ENCODE measurements at regions not wholly inside any gene's neighbourhood (a gene's known extent, or its start where the extent isn't known, plus 50 kb on each side); places are given as distances from the start of the nearest gene placed in this dataset.

DNA sequence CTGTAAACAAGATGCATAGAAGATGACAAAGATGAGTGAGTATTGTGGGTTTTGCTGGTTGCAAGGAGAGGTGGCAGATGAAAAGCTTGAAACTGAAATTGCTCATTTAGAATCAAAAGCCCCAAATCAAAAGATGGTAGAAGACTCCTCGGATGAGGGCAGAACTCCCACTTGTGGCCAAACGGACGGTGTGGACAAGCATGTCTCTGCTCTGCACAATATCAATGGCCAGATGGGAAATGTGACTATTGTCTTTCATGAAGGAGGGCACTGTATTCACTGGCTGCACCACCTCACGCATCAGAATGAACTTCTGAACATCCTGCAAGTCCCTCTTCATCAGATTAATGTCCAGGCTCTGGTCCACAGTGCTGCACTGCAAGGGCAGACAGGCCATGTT lies 541.7 kb downstream of the MTRR start:
- Histone ChIP-seq H3K27me3 (no peaks in the 10 kb centered on the region), H3K4me1 (no peaks in the 10 kb centered on the region), H3K36me3 (no peaks in the 10 kb centered on the region), H3K9me3 (no peaks in the 10 kb centered on the region), H3K4me3 (no peak overlapping the region), H3K27ac (no peak overlapping the region)
- no peak for TF ChIP-seq CTCF (IDR thresholded peaks at IDR 0.05)
- no peak for DNase-seq (ENCODE audit: low spot score)

DNA sequence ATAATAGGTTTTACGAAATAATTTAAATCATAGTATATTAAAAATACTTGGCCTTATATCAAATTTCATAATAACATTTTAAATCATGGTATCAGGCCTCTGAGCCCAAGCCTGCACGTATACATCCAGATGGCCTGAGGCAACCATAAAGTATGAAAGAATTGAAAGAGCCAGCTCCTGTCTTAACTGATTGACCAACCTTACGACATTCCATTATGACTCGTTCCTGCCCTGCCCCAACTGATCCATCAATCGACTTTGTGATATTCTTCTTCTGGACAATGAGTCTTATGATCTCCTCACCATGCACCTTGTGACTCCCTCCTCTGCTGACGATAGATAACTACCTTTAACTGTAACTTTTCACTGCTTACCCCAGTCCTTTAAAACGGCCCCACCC lies 545.0 kb downstream of the MTRR start:
- TF ChIP-seq CTCF (IDR thresholded peaks at IDR 0.05): no peak
- Histone ChIP-seq H3K9me3 (no peaks in the 10 kb centered on the region), H3K36me3 (no peaks in the 10 kb centered on the region)

DNA sequence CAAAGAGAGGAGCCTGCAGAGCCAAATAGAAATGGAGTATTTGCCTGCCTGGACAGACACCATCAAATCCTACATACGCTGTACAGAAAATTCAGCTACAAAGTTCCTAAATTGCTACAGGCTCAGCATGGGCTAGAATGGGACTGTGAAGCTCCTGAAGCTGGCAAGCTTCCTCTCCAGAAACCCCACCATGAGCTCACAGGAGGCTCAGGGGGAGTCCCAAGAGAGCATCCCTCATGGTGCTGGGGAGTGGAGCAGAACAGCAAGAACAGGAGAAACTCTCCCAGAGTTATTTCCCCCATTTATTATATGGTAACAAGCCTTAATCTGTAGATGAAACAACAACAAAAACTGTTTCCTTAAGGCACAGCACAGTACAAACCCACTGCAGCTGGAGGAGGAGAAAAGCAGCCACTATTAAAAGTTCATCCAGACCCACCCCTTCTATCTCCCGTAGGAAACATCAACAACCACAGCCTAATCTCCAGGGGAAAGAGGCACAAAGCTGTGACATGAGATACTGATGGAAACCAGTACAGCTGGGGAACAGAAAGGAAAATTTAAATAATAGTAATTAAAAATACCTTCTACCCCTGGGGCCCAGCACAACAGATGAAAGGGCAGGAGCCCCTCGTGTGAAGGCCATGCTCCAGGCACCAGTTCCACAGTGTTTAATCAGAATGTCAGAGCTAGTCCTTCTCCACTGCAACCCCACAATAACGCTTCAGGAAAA lies 548.5 kb downstream of the MTRR start:
- no peak for TF ChIP-seq CTCF (IDR thresholded peaks at IDR 0.05)
- Histone ChIP-seq H3K27me3 (no peaks in the 10 kb centered on the region), H3K27ac (no peak overlapping the region), H3K4me1 (no peaks in the 10 kb centered on the region), H3K36me3 (no peaks in the 10 kb centered on the region), H3K4me3 (no peak overlapping the region), H3K9me3 (no peaks in the 10 kb centered on the region)
- no peak for DNase-seq (ENCODE audit: low spot score)

More for the DNA sequence above, 545.0 kb downstream of the MTRR start:
- no peak for DNase-seq (ENCODE audit: low spot score)
- H3K4me1 ChIP-seq: no peaks in the 10 kb centered on the region
- H3K27ac ChIP-seq: no peak overlapping the region
- H3K4me3 ChIP-seq: no peak overlapping the region
- H3K27me3 ChIP-seq: no peaks in the 10 kb centered on the region

- Histone ChIP-seq H3K27me3 (no peaks in the 10 kb centered on the region), H3K4me1 (no peaks in the 10 kb centered on the region), H3K9me3 (no peaks in the 10 kb centered on the region), H3K36me3 (no peaks in the 10 kb centered on the region), H3K27ac (no peak overlapping the region), H3K4me3 (no peak overlapping the region)
- no peak for TF ChIP-seq CTCF (IDR thresholded peaks at IDR 0.05)
- DNase-seq (ENCODE audit: low spot score): no peak
Observed at GRCh38 chr5:8418049-8418426, 549.1 kb downstream of the MTRR start.

DNA sequence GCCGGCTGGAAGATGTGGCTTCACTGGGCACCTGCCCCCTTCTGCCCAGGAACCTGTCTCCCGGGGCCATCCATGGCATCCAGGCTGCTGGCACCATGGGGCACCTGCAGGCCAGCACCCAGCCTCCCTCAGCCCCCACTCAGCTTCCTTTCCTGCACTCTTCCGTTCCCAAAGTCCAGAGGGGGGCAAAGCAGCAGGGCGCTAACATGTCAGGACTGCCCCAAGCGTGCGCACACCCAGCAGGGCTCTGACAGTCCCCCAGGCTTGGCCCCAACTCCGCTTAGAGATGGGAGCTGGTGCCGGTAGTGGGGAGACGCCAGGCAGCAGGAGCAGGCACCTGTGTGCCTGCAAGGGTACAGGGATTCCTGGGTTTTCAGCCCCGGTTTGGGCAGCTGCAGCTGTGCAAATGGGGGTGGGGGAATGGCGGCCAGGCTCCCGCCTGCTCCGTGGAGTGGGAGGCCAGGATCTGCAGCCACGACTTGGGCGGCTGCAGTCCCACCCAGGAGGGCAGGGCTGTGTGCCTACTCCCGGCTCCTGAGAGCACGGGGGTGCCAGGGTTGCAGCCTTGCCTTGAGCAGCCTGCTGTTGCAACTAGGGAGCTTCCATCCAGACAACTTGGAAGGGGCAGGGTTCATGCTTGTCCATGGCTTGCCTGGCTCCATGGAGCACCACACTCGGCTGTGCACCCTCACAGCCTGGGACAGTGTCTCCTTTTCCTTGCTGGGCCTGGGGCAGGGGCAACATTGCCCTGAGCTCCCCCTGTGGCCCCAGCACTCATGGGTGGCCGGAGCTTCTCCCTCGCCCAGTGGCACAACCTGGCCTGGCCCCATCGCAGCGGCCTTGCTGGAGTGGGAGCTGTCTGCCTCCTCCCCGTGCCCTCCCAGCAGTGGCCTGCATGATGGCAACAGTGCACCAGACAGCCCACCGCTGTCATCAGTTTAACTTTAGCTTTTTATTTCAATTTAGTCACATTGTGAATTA lies 561.1 kb downstream of the MTRR start:
- H3K36me3 ChIP-seq: no peaks in the 10 kb centered on the region
- no peaks in the 10 kb centered on the region for H3K4me1 ChIP-seq
- no peaks in the 10 kb centered on the region for H3K27me3 ChIP-seq
- H3K4me3 ChIP-seq: no peak overlapping the region
- H3K27ac ChIP-seq: no peak overlapping the region
- no peak for DNase-seq (ENCODE audit: low spot score)
- H3K9me3 ChIP-seq: no peaks in the 10 kb centered on the region
- TF ChIP-seq CTCF (IDR thresholded peaks at IDR 0.05): no peak
